Activated T-helper 2 cell treated with anti-CD3 and anti-CD28 coated beads, Interferon-gamma antibody, Interleukin-2, Interleukin-4, amounts not matched to agents 10 μg/mL and 5 μg/mL and 100 μg/mL, durations not matched to agents 14 hours and 24 hours and 36 hours (primary cell): ENCODE measurements at regions not wholly inside any gene's neighbourhood (a gene's known extent, or its start where the extent isn't known, plus 50 kb on each side); places are given as distances from the start of the nearest gene placed in this dataset.

ENCODE experiments used
- DNase-seq: peaks from one replicate; pipeline ENCODE4 v3.0.0; 2021; ENCODE audit warnings: low spot score
- H3K27ac Mint-ChIP-seq: one replicate; pipeline ENCODE4 v1.8.0; 2021; ENCODE audit warnings: mixed read lengths
- H3K27me3 Mint-ChIP-seq: one replicate; pipeline ENCODE4 v1.8.0; 2021; ENCODE audit warnings: low read depth, mixed read lengths
- H3K36me3 Mint-ChIP-seq: one replicate; pipeline ENCODE4 v1.8.0; 2021; ENCODE audit warnings: low read depth, mixed read lengths
- H3K4me1 Mint-ChIP-seq: one replicate; pipeline ENCODE4 v1.8.0; 2021; ENCODE audit warnings: low read depth, mixed read lengths
- H3K4me3 Mint-ChIP-seq: one replicate; pipeline ENCODE4 v1.8.0; 2021; ENCODE audit warnings: low read depth, mild to moderate bottlenecking, moderate library complexity, mixed read lengths
- H3K9me3 Mint-ChIP-seq: one replicate; pipeline ENCODE4 v1.8.0; 2021; ENCODE audit warnings: mixed read lengths
- intact Hi-C: fragments of 100-400 bp; cut with micrococcal nuclease; formaldehyde crosslinking; loops from one replicate; pipeline ENCODE4 v1.15.1; 2023

DNA sequence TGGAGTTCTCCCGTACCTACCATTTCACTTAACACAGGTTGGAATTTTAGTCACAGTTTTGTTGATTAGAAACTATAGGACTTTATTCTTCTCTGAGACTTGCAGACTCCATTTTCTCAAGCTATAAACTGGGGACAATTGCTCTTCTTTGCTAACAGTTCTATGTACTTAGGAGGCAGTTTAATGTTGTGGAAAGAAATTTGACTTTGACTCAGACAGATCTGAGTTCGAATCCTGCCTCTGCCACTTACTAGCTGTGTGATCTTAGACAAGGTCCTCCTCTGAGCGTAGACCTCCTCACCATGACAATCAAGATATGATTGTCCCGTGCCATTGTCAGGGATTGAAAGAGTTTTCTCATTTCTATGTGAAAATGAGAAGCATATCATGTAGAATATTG, 196.4 kb upstream of the HES1 start:
- no peaks in the 10 kb centered on the region for H3K9me3 Mint-ChIP-seq
- intact Hi-C loops, result no loop called here
- no peak overlapping the region for H3K27ac Mint-ChIP-seq
- no peak overlapping the region for H3K4me3 Mint-ChIP-seq
- no peaks in the 10 kb centered on the region for H3K4me1 Mint-ChIP-seq
- H3K27me3 Mint-ChIP-seq, result peaks cover 25% of the 10 kb centered on the region
- H3K36me3 Mint-ChIP-seq, result no peaks in the 10 kb centered on the region
- DNase-seq, result no peak

DNA sequence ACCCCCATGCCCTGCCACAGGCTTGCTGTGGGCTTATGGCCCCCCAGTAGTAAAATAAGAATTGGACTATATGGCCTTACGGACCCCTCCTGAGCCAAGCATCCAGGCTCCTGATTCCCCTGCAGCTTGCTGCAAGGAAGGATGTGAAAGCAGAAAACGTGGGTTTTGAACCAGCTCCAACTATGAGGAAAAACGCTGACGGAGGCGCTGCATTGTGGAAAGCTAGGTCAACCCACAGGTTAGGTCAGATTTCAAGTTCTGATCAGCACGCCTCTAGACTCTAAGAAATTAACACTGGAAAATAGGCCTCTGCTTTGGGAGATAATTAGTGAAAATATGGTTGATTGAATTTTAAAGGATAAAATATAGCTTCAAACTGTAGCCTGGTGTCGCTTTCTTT, 195.4 kb upstream of the HES1 start:
- H3K36me3 Mint-ChIP-seq, result no peaks in the 10 kb centered on the region
- H3K4me1 Mint-ChIP-seq, result no peaks in the 10 kb centered on the region
- no peaks in the 10 kb centered on the region for H3K9me3 Mint-ChIP-seq
- no peak overlapping the region for H3K27ac Mint-ChIP-seq
- intact Hi-C loops, result no loop called here
- no peak for DNase-seq
- peaks cover 19% of the 10 kb centered on the region for H3K27me3 Mint-ChIP-seq
- H3K4me3 Mint-ChIP-seq, result no peak overlapping the region

DNA sequence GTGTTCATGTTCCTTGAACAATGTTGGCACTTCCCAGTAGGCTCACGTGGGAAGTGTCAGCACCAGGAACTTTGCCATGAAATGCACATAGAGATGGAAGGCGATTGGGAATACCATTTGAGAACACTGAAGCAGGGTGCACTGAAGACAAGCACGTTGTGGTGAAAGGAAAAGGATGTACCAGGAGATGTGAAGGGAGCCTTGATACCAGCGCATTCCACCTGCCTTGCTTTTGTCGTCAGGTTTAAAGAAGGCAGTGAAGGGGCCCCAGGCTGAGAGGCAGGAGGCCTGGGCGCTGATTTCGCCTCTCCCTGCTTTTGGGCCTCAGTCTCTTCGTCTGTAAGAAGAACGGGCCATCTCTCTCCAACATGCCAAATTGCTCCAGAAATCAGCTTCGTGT, 194.5 kb upstream of the HES1 start:
- H3K4me1 Mint-ChIP-seq, result no peaks in the 10 kb centered on the region
- H3K36me3 Mint-ChIP-seq, result no peaks in the 10 kb centered on the region
- no peak for DNase-seq
- no peaks in the 10 kb centered on the region for H3K9me3 Mint-ChIP-seq
- H3K27ac Mint-ChIP-seq, result no peak overlapping the region
- H3K4me3 Mint-ChIP-seq, result no peak overlapping the region
- peaks cover 19% of the 10 kb centered on the region for H3K27me3 Mint-ChIP-seq
- intact Hi-C loops, result no loop called here

DNA sequence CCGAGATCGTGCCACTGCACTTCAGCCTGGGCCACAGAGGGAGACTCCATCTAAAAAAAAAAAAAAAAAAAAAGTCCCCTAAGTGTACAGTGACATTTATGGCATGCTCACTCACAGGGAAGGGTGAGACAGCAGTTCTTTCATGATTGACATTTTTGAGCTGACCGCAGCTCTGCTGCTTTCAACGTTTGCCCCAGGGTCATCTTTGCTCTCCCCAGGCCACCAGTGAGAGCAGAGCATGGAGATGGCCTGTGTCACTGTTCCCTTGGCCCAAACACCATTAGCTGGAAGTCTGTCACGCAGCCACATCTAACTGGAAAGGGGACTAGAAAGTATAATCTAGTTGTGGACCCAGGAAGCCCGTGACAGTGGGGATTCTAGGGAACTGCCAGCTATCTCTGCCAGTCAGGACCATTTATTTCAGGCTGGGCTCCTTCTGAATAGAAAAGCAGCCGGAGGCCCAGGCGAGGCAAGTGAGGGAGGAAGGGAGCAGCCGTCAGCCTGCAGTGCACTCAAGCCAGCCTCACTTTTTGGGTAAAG, 193.4 kb upstream of the HES1 start:
- H3K4me1 Mint-ChIP-seq, result no peaks in the 10 kb centered on the region
- DNase-seq, result no peak
- no peak overlapping the region for H3K27ac Mint-ChIP-seq
- H3K27me3 Mint-ChIP-seq, result peaks cover 26% of the 10 kb centered on the region
- H3K9me3 Mint-ChIP-seq, result no peaks in the 10 kb centered on the region
- intact Hi-C loops, result no loop called here
- H3K4me3 Mint-ChIP-seq, result no peak overlapping the region
- no peaks in the 10 kb centered on the region for H3K36me3 Mint-ChIP-seq

DNA sequence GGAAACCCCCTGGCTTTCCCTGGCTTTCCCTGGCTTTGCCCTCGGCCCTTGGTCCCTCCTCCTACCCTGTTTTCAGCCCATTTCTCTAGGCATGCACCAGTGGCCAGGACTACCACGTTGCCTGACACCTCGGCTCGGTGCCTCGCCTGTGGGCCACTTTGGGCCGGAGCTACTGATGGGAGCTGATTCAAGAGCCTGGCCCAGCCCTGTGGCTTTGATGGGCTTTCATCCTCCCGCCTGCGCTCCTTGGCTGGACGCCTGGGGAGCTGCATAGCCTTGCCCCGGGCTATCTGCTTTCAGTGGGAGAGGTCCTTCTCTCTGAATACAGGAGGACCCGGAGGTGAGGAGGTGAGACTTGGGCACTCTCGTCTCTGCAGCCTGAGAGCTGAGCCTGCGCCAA, 192.7 kb upstream of the HES1 start:
- Mint-ChIP-seq H3K27me3 (peaks cover 23% of the 10 kb centered on the region), H3K4me1 (no peaks in the 10 kb centered on the region)

GRCh38 chr3:193943851-193944517, 192.0 kb upstream of the HES1 start:
- peaks cover 29% of the 10 kb centered on the region for H3K27me3 Mint-ChIP-seq
- no peaks in the 10 kb centered on the region for H3K9me3 Mint-ChIP-seq
- H3K27ac Mint-ChIP-seq, result no peak overlapping the region
- no peaks in the 10 kb centered on the region for H3K4me1 Mint-ChIP-seq
- intact Hi-C loops, result no loop called here
- no peak for DNase-seq
- H3K4me3 Mint-ChIP-seq, result no peak overlapping the region
- no peaks in the 10 kb centered on the region for H3K36me3 Mint-ChIP-seq

More for the DNA sequence above, 192.7 kb upstream of the HES1 start:
- no peaks in the 10 kb centered on the region for H3K9me3 Mint-ChIP-seq
- intact Hi-C loops, result no loop called here
- no peaks in the 10 kb centered on the region for H3K36me3 Mint-ChIP-seq
- H3K27ac Mint-ChIP-seq, result no peak overlapping the region
- no peak for DNase-seq
- H3K4me3 Mint-ChIP-seq, result no peak overlapping the region

- H3K4me3 Mint-ChIP-seq, result no peak overlapping the region
These were observed 191.4 kb upstream of the HES1 start for GRCh38 chr3:193944518-193944884.

DNA sequence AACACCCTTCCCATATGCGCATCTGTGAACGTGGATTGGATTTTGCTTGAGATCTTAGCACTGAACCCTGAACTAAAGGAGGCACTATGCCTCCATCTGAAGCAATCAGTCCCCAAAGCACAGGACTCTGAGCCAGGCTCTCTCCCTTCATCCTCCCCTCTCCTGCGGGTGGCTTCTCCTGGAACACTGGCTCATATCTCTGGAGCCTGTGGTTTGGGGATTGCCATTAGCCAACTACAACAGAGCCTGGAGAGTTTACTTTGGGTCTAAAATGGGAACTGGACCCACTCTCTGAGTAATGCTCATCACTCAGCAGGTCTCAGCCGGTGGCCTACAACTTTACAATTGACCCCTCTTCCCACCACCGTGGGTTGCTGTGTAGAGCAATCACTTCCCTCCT, 190.8 kb upstream of the HES1 start:
- H3K4me1 Mint-ChIP-seq, result no peaks in the 10 kb centered on the region
- intact Hi-C loops, result no loop called here

More at GRCh38 chr3:193944518-193944884, 191.4 kb upstream of the HES1 start:
- no peaks in the 10 kb centered on the region for H3K9me3 Mint-ChIP-seq
- DNase-seq, result no peak
- H3K4me1 Mint-ChIP-seq, result no peaks in the 10 kb centered on the region
- H3K27me3 Mint-ChIP-seq, result peaks cover 28% of the 10 kb centered on the region
- no peaks in the 10 kb centered on the region for H3K36me3 Mint-ChIP-seq
- H3K27ac Mint-ChIP-seq, result no peak overlapping the region
- intact Hi-C loops, result no loop called here

GRCh38 chr3:193946945-193947344, 189.0 kb upstream of the HES1 start:
- H3K27me3 Mint-ChIP-seq, result peaks cover 33% of the 10 kb centered on the region
- no peak overlapping the region for H3K4me3 Mint-ChIP-seq
- no peaks in the 10 kb centered on the region for H3K36me3 Mint-ChIP-seq
- DNase-seq, result no peak
- H3K4me1 Mint-ChIP-seq, result no peaks in the 10 kb centered on the region
- intact Hi-C loops, result no loop called here
- H3K9me3 Mint-ChIP-seq, result no peaks in the 10 kb centered on the region
- no peak overlapping the region for H3K27ac Mint-ChIP-seq

More for the DNA sequence above, 190.8 kb upstream of the HES1 start:
- no peak overlapping the region for H3K4me3 Mint-ChIP-seq
- no peak overlapping the region for H3K27ac Mint-ChIP-seq
- DNase-seq, result no peak
- peaks cover 25% of the 10 kb centered on the region for H3K27me3 Mint-ChIP-seq
- H3K36me3 Mint-ChIP-seq, result no peaks in the 10 kb centered on the region
- H3K9me3 Mint-ChIP-seq, result no peaks in the 10 kb centered on the region

GRCh38 chr3:193947596-193947995, 188.4 kb upstream of the HES1 start:
- H3K4me3 Mint-ChIP-seq, result no peak overlapping the region
- H3K9me3 Mint-ChIP-seq, result no peaks in the 10 kb centered on the region
- intact Hi-C loops, result no loop called here
- no peak for DNase-seq
- no peaks in the 10 kb centered on the region for H3K4me1 Mint-ChIP-seq
- peaks cover 35% of the 10 kb centered on the region for H3K27me3 Mint-ChIP-seq
- H3K36me3 Mint-ChIP-seq, result no peaks in the 10 kb centered on the region
- H3K27ac Mint-ChIP-seq, result no peak overlapping the region

- no peaks in the 10 kb centered on the region for H3K9me3 Mint-ChIP-seq
- H3K36me3 Mint-ChIP-seq, result no peaks in the 10 kb centered on the region
- intact Hi-C loops, result no loop called here
- no peaks in the 10 kb centered on the region for H3K4me1 Mint-ChIP-seq
- no peak for DNase-seq
- peaks cover 37% of the 10 kb centered on the region for H3K27me3 Mint-ChIP-seq
- H3K27ac Mint-ChIP-seq, result no peak overlapping the region
- no peak overlapping the region for H3K4me3 Mint-ChIP-seq
These were observed 187.5 kb upstream of the HES1 start for GRCh38 chr3:193948459-193948858.

- H3K9me3 Mint-ChIP-seq, result peaks cover 13% of the 10 kb centered on the region
- no peak overlapping the region for H3K27ac Mint-ChIP-seq
- H3K4me1 Mint-ChIP-seq, result no peaks in the 10 kb centered on the region
- intact Hi-C loops, result no loop called here
- no peak for DNase-seq
- peaks cover 45% of the 10 kb centered on the region for H3K27me3 Mint-ChIP-seq
- no peaks in the 10 kb centered on the region for H3K36me3 Mint-ChIP-seq
- H3K4me3 Mint-ChIP-seq, result no peak overlapping the region
These were observed 184.1 kb upstream of the HES1 start for GRCh38 chr3:193951859-193952258.

DNA sequence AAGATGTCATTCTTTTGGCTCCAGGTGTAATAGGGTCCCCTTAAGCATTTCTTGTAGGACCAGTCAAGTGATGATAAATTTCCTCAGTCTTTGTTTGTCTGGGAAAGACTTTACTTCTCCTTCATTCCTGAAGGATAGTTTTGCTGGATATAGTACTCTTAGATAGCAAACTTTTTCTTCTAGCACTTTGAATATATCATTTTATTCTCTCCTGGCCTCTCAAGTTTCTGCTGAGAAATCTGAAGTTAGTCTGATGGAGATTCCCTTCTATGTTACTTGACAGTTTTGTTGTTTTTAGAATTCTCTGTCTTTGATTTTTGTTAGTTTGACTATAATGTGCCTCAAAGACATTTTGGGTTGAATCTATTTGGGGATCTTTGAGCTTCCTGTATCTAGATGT, 181.2 kb upstream of the HES1 start:
- Mint-ChIP-seq H3K27me3 (peaks cover 42% of the 10 kb centered on the region), H3K4me1 (no peaks in the 10 kb centered on the region)
- DNase-seq, result no peak

GRCh38 chr3:193955719-193956118, 180.2 kb upstream of the HES1 start:
- no peaks in the 10 kb centered on the region for H3K4me1 Mint-ChIP-seq
- DNase-seq, result no peak
- intact Hi-C loops, result no loop called here
- H3K4me3 Mint-ChIP-seq, result no peak overlapping the region
- H3K36me3 Mint-ChIP-seq, result no peaks in the 10 kb centered on the region
- H3K9me3 Mint-ChIP-seq, result peaks cover 13% of the 10 kb centered on the region
- H3K27ac Mint-ChIP-seq, result no peak overlapping the region
- H3K27me3 Mint-ChIP-seq, result peaks cover 49% of the 10 kb centered on the region

More for the DNA sequence above, 181.2 kb upstream of the HES1 start:
- H3K9me3 Mint-ChIP-seq, result peaks cover 13% of the 10 kb centered on the region
- no peak overlapping the region for H3K4me3 Mint-ChIP-seq
- intact Hi-C loops, result no loop called here
- H3K36me3 Mint-ChIP-seq, result no peaks in the 10 kb centered on the region
- no peak overlapping the region for H3K27ac Mint-ChIP-seq
